Adrenal gland (tissue), 9 donors: ENCODE measurements at regions not wholly inside any gene's neighbourhood (a gene's known extent, or its start where the extent isn't known, plus 50 kb on each side); places are given as distances from the start of the nearest gene placed in this dataset.

Source experiments
- DNase-seq, 7 donors: peaks; one replicate each; pipeline ENCODE4 v3.0.0-alpha.2; 2019 to 2020
- H3K27ac ChIP-seq, 5 donors: fragments of 200-600 bp; sonication (generic) in 4 of 5; 1 replicate in 3 of 5; 2 replicates in 2 of 5; pipeline versions ENCODE4 v1.5.1 to v1.8.0; 2016 to 2020; ENCODE audit warnings: mild to moderate bottlenecking in 1 of 5
- H3K27me3 ChIP-seq: fragments of 200-600 bp; 2 replicates; pipeline ENCODE4 v1.8.0; 2021
- H3K36me3 ChIP-seq, 2 donors: fragments of 200-600 bp; replicated peaks in 1 of 2; 1 replicate in 1 of 2; 2 replicates in 1 of 2; pipeline versions ENCODE4 v1.5.1 to v1.8.0; 2018 to 2022
- H3K4me1 ChIP-seq, 2 donors: fragments of 200-600 bp; replicated peaks in 1 of 2; 1 replicate in 1 of 2; 2 replicates in 1 of 2; pipeline versions ENCODE4 v1.5.1 to v1.8.0; 2018 to 2021
- H3K4me3 ChIP-seq, 4 donors: fragments of 200-600 bp; sonication (generic) in 3 of 4; one replicate each; pipeline ENCODE4 v1.5.1; 2016 to 2018
- H3K9me3 ChIP-seq, 3 donors: fragments of 200-600 bp; sonication (generic) in 1 of 3; replicated peaks in 1 of 3; 1 replicate in 2 of 3; 2 replicates in 1 of 3; pipeline versions ENCODE4 v1.5.1 to v1.8.0; 2016 to 2021
- CTCF ChIP-seq, 6 experiments: fragments of 450-650 bp in 4 of 6; fragments of 200-600 bp in 2 of 6; sonication (generic) in 1 of 6; IDR thresholded peaks; 1 replicate in 5 of 6; 2 replicates in 1 of 6; pipeline versions ENCODE4 v1.5.1 to v1.8.0; 2016 to 2021; ENCODE audit warnings: antibody characterized with exemption in 6 of 6, mild to moderate bottlenecking in 2 of 6, moderate library complexity in 1 of 6
- POLR2A ChIP-seq, 2 donors: fragments of 450-650 bp; IDR thresholded peaks; one replicate each; pipeline ENCODE4 v1.6.1; 2017; ENCODE audit warnings: antibody characterized with exemption in 2 of 2, mild to moderate bottlenecking in 2 of 2, moderate library complexity in 1 of 2
- WGBS, 4 donors: extraction: QIAGEN DNeasy Blood & Tissue Kit in 2 of 4; methylation state at CpG; one replicate each; pipeline versions ENCODE4 v1.1.5 to v1.1.7; 2013 to 2017; 5-methylcytosine and 5-hydroxymethylcytosine counted together
- intact Hi-C, 2 donors: fragments of 100-400 bp; cut with DNase I; formaldehyde crosslinking; loops; one replicate each; pipeline versions ENCODE4 v1.14.1 to v1.15.0; 2022 to 2023
- donor health status: healthy with polysubstance abuse.
- donor health status: Bipolar disorder and iron deficiency.
- donor health status: DM: yes; HTN: yes; CAD: no.
- donor health status: DM: no; HTN: no; CAD: no.
- donor health status: DM: no; HTN: no; CAD: no.

DNA sequence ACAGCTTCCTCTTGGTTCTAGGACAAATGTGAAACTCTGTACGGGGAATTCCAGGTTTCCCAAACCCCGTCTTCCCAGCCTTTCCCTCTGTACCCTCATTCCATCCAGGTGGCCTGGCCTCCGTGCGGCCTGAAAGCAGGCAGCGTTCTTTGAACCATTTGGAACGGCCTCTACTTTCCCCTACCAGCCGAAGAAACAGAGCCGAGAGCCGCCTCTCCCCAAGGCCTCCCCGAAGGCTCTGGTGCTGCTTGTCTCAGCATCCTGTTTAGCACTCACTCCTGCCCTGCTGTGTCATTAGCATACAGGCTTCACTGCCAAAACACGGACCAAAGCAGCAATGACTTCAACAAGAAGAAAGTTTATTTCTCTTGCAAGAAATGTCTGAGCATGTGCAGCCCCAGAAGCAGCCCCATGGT lies 137.7 kb downstream of the HSD17B3 start:
- no peaks in the 10 kb centered on the region for H3K4me1 ChIP-seq
- no peaks in the 10 kb centered on the region for H3K27me3 ChIP-seq
- H3K9me3 ChIP-seq = no peaks in the 10 kb centered on the region
- H3K27ac ChIP-seq = no peak overlapping the region
- WGBS, 4 donors = 79 to 87% (median 83%) methylated on average over 11 of the region's 11 CpGs
- intact Hi-C loops = no loop called here
- no peaks in the 10 kb centered on the region for H3K36me3 ChIP-seq
- H3K4me3 ChIP-seq = no peak overlapping the region
- no peak for TF ChIP-seq CTCF (IDR thresholded peaks at IDR 0.05)
- no peak for TF ChIP-seq POLR2A (IDR thresholded peaks at IDR 0.05)
- peak in 1 of 7 donors; percentile 15 for DNase-seq

DNA sequence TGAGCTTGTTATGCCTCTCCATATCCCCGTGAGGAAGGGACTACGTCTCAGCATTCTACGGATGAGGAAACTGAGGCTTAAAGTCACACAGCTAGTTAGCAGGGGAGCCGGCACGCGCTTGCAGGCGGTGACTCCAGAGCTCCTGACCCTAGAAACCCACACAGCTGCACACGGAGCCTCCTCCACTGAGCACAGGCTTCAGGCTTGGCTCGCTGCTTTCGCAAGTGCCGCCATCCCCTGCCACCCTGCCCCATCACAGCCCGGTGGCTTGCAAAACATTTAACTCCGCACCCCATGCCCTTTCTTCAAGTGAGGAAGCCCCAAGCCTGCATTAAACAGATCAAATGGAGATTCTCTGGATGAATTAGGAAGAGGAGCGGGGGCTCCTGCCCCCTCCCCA lies 138.3 kb downstream of the HSD17B3 start:
- 83 to 91% (median 90%) methylated on average over 14 of the region's 14 CpGs for WGBS, 4 donors
- peak in 1 of 7 donors; percentile 20 for DNase-seq
- Histone ChIP-seq H3K36me3 (no peaks in the 10 kb centered on the region), H3K27ac (no peak overlapping the region), H3K4me1 (no peaks in the 10 kb centered on the region), H3K9me3 (no peaks in the 10 kb centered on the region), H3K4me3 (no peak overlapping the region), H3K27me3 (no peaks in the 10 kb centered on the region)
- TF ChIP-seq CTCF (IDR thresholded peaks at IDR 0.05) = no peak
- no peak for TF ChIP-seq POLR2A (IDR thresholded peaks at IDR 0.05)
- intact Hi-C loops = no loop called here

DNA sequence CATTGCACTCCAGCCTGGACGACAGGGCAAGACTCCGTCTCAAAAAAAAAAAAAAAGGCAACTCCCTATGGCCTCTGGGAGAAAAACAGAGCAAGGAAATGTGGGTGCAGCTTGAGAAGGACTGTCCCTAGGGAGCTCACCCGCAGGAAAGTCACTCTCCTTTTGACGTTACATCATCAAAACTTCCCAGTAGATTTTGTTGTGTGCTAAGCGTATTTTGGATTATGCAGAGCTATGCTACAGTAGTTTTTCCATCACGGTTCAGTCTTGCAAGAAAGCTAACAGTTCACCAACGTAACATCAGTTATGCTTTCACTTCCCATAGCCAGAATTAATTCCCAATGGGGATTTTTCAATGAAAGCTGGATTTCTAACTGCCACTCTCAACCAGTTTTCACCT lies 138.8 kb downstream of the HSD17B3 start:
- H3K9me3 ChIP-seq = no peaks in the 10 kb centered on the region
- H3K36me3 ChIP-seq = no peaks in the 10 kb centered on the region
- TF ChIP-seq CTCF (IDR thresholded peaks at IDR 0.05) = no peak
- no peak for TF ChIP-seq POLR2A (IDR thresholded peaks at IDR 0.05)
- no peaks in the 10 kb centered on the region for H3K4me1 ChIP-seq
- intact Hi-C loops = no loop called here
- H3K27ac ChIP-seq = no peak overlapping the region
- DNase-seq = peak in 1 of 7 donors; percentile 6
- WGBS, 4 donors = 58 to 75% (median 67%) methylated on average over 7 of the region's 7 CpGs
- no peak overlapping the region for H3K4me3 ChIP-seq
- H3K27me3 ChIP-seq = no peaks in the 10 kb centered on the region

GRCh38 chr9:96161819-96162218 lies 140.2 kb downstream of the HSD17B3 start:
- DNase-seq = no peak
- Histone ChIP-seq H3K9me3 (no peaks in the 10 kb centered on the region), H3K27ac (no peak overlapping the region), H3K36me3 (no peaks in the 10 kb centered on the region), H3K27me3 (no peaks in the 10 kb centered on the region), H3K4me1 (no peaks in the 10 kb centered on the region), H3K4me3 (no peak overlapping the region)
- 48 to 72% (median 64%) methylated on average over 7 of the region's 7 CpGs for WGBS, 4 donors
- TF ChIP-seq POLR2A (IDR thresholded peaks at IDR 0.05) (no peak), CTCF (IDR thresholded peaks at IDR 0.05) (no peak)
- intact Hi-C loops = no loop called here
